Panc1 (cell line): ENCODE measurements at regions not wholly inside any gene's neighbourhood (a gene's known extent, or its start where the extent isn't known, plus 50 kb on each side); places are given as distances from the start of the nearest gene placed in this dataset.

Experiments used
- ATAC-seq: fragments of 200-7000 bp; cut with Tn5 transposase; 2 replicates; pipeline ENCODE4 v1.9.1; 2020; ENCODE audit warnings: mild to moderate bottlenecking, moderate library complexity
- BruUV-seq: library from RNA; stranded (reverse); fragments of 400-500 nt; replicated peaks from 2 replicates; lab custom pipeline; 2021; lab: Mats Ljungman, UMichigan
- CTCF ChIA-PET: fragments of 300-600 bp; sonication (Branson Sonifier 250); formaldehyde crosslinking; loops from one replicate; lab custom pipeline; 2022; ENCODE audit warnings: antibody characterized with exemption; lab: Charles Lee
- POLR2A ChIA-PET: fragments of 300-600 bp; sonication (Branson Sonifier 250); formaldehyde crosslinking; loops from one replicate; lab custom pipeline; 2022; ENCODE audit warnings: antibody characterized with exemption; lab: Charles Lee
- DNase-seq: peaks from one replicate; pipeline ENCODE4 v3.0.0-alpha.2; 2010; ENCODE audit warnings: low read depth, low spot score
- H3K27ac ChIP-seq: 2 replicates; pipeline ENCODE4 v1.5.1; 2011; ENCODE audit warnings: mild to moderate bottlenecking, low read length, inconsistent platforms
- H3K27me3 ChIP-seq: fragments of 200-500 bp; sonication (Bioruptor generic); 2 replicates; pipeline ENCODE4 v1.6.0; 2014; ENCODE audit warnings: low read length, inconsistent platforms; ENCODE audit not compliant: control insufficient read depth, insufficient read depth
- H3K36me3 ChIP-seq: fragments of 200-500 bp; sonication (Bioruptor generic); 2 replicates; pipeline ENCODE4 v1.5.1; 2014; ENCODE audit warnings: inconsistent platforms, mild to moderate bottlenecking, low read length, moderate library complexity; ENCODE audit not compliant: control insufficient read depth, insufficient read depth
- H3K4me1 ChIP-seq: 2 replicates; pipeline ENCODE4 v1.5.1; 2011; ENCODE audit warnings: inconsistent platforms, mild to moderate bottlenecking, low read length, moderate library complexity; ENCODE audit not compliant: control insufficient read depth, insufficient read depth
- H3K4me3 ChIP-seq, 2 experiments: 2 replicates each; pipeline ENCODE4 v1.5.1; 2011 to 2012; ENCODE audit warnings: low read depth in 2 of 2, low read length in 2 of 2, mild to moderate bottlenecking in 2 of 2, inconsistent platforms in 1 of 2, moderate library complexity in 1 of 2
- H3K9me3 ChIP-seq: fragments of 200-500 bp; sonication (Bioruptor generic); 2 replicates; pipeline ENCODE4 v1.5.1; 2014; ENCODE audit warnings: low read depth, mild to moderate bottlenecking, inconsistent platforms, low read length, moderate library complexity; ENCODE audit not compliant: control insufficient read depth, insufficient read depth
- CTCF ChIP-seq: fragments of 450-650 bp; IDR thresholded peaks from 2 replicates; pipeline ENCODE4 v1.5.1; 2017; ENCODE audit warnings: mild to moderate bottlenecking
- POLR2AphosphoS5 ChIP-seq: IDR thresholded peaks from 2 replicates; pipeline ENCODE4 v1.6.1; 2012; ENCODE audit warnings: mild to moderate bottlenecking, low read depth, low read length, moderate library complexity
- REST ChIP-seq, 2 experiments: IDR thresholded peaks; 2 replicates each; pipeline ENCODE4 v1.6.1; 2011 to 2012; ENCODE audit warnings: low read depth in 2 of 2, control low read depth in 1 of 2, low read length in 1 of 2, mild to moderate bottlenecking in 1 of 2, moderate library complexity in 1 of 2; ENCODE audit not compliant: insufficient read depth in 1 of 2
- SIN3A ChIP-seq: IDR thresholded peaks from 2 replicates; pipeline ENCODE4 v1.6.1; 2012; ENCODE audit warnings: low read depth, mild to moderate bottlenecking, low read length, moderate library complexity, borderline replicate concordance; ENCODE audit not compliant: insufficient read depth
- TCF7L2 ChIP-seq: IDR thresholded peaks from 2 replicates; pipeline ENCODE4 v1.6.1; 2011; ENCODE audit warnings: mild to moderate bottlenecking, low read depth, low read length, inconsistent platforms
- in situ Hi-C: cut with HindIII; loops from 2 replicates; pipeline ENCODE4 v1.10.0; 2016; ENCODE audit warnings: low sequenced_read_pairs, low pct_unique_long_range_greater_than_20kb
- intact Hi-C: fragments of 100-400 bp; cut with micrococcal nuclease; formaldehyde crosslinking; loops from one replicate; pipeline ENCODE4 v1.10.0; 2022; ENCODE audit not compliant: unreplicated experiment

- BruUV-seq: no TSS peak
- Histone ChIP-seq H3K4me3 (no peak overlapping the region), H3K27me3 (no peaks in the 10 kb centered on the region), H3K36me3 (no peaks in the 10 kb centered on the region), H3K9me3 (no peaks in the 10 kb centered on the region), H3K27ac (no peak overlapping the region), H3K4me1 (no peaks in the 10 kb centered on the region)
- in situ Hi-C loops (no loop called here), intact Hi-C loops (no loop called here)
- POLR2A ChIA-PET: no interaction called here
- no peak for DNase-seq
- TF ChIP-seq TCF7L2: no peak
- TF ChIP-seq CTCF: no peak
- no peak for TF ChIP-seq POLR2AphosphoS5
- TF ChIP-seq REST (IDR thresholded peaks at IDR 0.05; ENCODE audit: insufficient read depth in 1 of 2, low read depth in 2 of 2, low read length in 1 of 2): no peak
- TF ChIP-seq SIN3A: no peak
- CTCF ChIA-PET: no interaction called here
- no peak for ATAC-seq
These were observed 58.6 kb upstream of the CCDC112 start for GRCh38 chr5:115355095-115355494.

- no peaks in the 10 kb centered on the region for H3K4me1 ChIP-seq
- no peaks in the 10 kb centered on the region for H3K9me3 ChIP-seq
- BruUV-seq: no TSS peak
- no peak overlapping the region for H3K4me3 ChIP-seq
- ATAC-seq: no peak
- POLR2A ChIA-PET: no interaction called here
- no peak for TF ChIP-seq SIN3A
- TF ChIP-seq POLR2AphosphoS5: no peak
- TF ChIP-seq TCF7L2: no peak
- no peak for TF ChIP-seq CTCF
- TF ChIP-seq REST (IDR thresholded peaks at IDR 0.05; ENCODE audit: insufficient read depth in 1 of 2, low read depth in 2 of 2, low read length in 1 of 2): no peak
- no peak for DNase-seq
- in situ Hi-C loops (no loop called here), intact Hi-C loops (no loop called here)
- CTCF ChIA-PET: no interaction called here
- no peak overlapping the region for H3K27ac ChIP-seq
- H3K27me3 ChIP-seq: no peaks in the 10 kb centered on the region
- H3K36me3 ChIP-seq: no peaks in the 10 kb centered on the region
These were observed 57.8 kb upstream of the CCDC112 start for GRCh38 chr5:115354246-115354645.
